Ascending aorta (tissue), 2 donors: ENCODE measurements at regions not wholly inside any gene's neighbourhood (a gene's known extent, or its start where the extent isn't known, plus 50 kb on each side); places are given as distances from the start of the nearest gene placed in this dataset.

ENCODE experiments used
- DNase-seq, 2 donors: peaks; one replicate each; pipeline ENCODE4 v3.0.0-alpha.2; 2019; ENCODE audit warnings: low spot score in 2 of 2
- H3K27ac ChIP-seq, 2 donors: fragments of 200-600 bp; sonication (generic); one replicate each; pipeline ENCODE4 v1.5.1; 2016 to 2017; ENCODE audit warnings: mild to moderate bottlenecking in 1 of 2
- H3K27me3 ChIP-seq: fragments of 200-600 bp; sonication (generic); one replicate; pipeline ENCODE4 v1.5.1; 2017
- H3K36me3 ChIP-seq, 2 donors: fragments of 200-600 bp; sonication (generic); one replicate each; pipeline ENCODE4 v1.5.1; 2016
- H3K4me1 ChIP-seq, 2 donors: fragments of 200-600 bp; sonication (generic); one replicate each; pipeline ENCODE4 v1.5.1; 2016 to 2017; ENCODE audit warnings: mild to moderate bottlenecking in 1 of 2
- H3K4me3 ChIP-seq, 2 donors: fragments of 200-600 bp; sonication (generic); one replicate each; pipeline ENCODE4 v1.5.1; 2016 to 2017; ENCODE audit warnings: mild to moderate bottlenecking in 1 of 2
- H3K9me3 ChIP-seq, 2 donors: fragments of 200-600 bp; sonication (generic); one replicate each; pipeline ENCODE4 v1.5.1; 2016
- intact Hi-C: fragments of 100-400 bp; cut with DNase I; formaldehyde crosslinking; loops from one replicate; pipeline ENCODE4 v1.15.1; 2023
- TF ChIP-seq, protein P1 (sequence below), 3 experiments: fragments of 200-600 bp in 2 of 3; fragments of 450-650 bp in 1 of 3; sonication (generic) in 2 of 3; IDR thresholded peaks; one replicate each; pipeline ENCODE4 v1.5.1; 2016 to 2019; ENCODE audit warnings: antibody characterized with exemption in 3 of 3, mild to moderate bottlenecking in 1 of 3, moderate library complexity in 1 of 3

DNA sequence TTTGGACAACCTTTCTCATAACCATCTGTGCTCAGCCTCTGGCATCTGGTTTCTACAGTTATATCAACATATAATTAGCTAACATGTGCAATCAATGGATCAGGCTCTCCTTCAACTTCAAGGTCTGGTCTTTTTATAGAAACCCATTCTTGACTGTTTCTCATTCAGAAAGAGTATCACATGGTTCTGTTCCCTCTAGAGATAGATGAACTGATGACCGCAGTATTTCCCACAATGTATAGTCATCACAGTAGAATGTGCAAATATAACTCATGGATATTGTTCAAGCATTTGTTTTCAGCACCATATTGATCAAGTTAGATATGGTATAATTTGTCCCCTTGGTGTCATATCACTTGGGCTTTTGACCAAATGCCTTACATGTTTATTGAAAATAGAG, 656.2 kb downstream of the FRK start:
- Histone ChIP-seq H3K9me3 (no peaks in the 10 kb centered on the region), H3K4me3 (no peak overlapping the region), H3K36me3 (no peaks in the 10 kb centered on the region), H3K4me1 (no peaks in the 10 kb centered on the region), H3K27me3 (no peaks in the 10 kb centered on the region), H3K27ac (no peak overlapping the region)
- DNase-seq = no peak
- intact Hi-C loops = no loop called here
- TF ChIP-seq, protein P1, sequence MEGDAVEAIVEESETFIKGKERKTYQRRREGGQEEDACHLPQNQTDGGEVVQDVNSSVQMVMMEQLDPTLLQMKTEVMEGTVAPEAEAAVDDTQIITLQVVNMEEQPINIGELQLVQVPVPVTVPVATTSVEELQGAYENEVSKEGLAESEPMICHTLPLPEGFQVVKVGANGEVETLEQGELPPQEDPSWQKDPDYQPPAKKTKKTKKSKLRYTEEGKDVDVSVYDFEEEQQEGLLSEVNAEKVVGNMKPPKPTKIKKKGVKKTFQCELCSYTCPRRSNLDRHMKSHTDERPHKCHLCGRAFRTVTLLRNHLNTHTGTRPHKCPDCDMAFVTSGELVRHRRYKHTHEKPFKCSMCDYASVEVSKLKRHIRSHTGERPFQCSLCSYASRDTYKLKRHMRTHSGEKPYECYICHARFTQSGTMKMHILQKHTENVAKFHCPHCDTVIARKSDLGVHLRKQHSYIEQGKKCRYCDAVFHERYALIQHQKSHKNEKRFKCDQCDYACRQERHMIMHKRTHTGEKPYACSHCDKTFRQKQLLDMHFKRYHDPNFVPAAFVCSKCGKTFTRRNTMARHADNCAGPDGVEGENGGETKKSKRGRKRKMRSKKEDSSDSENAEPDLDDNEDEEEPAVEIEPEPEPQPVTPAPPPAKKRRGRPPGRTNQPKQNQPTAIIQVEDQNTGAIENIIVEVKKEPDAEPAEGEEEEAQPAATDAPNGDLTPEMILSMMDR (IDR thresholded peaks at IDR 0.05) = no peak

DNA sequence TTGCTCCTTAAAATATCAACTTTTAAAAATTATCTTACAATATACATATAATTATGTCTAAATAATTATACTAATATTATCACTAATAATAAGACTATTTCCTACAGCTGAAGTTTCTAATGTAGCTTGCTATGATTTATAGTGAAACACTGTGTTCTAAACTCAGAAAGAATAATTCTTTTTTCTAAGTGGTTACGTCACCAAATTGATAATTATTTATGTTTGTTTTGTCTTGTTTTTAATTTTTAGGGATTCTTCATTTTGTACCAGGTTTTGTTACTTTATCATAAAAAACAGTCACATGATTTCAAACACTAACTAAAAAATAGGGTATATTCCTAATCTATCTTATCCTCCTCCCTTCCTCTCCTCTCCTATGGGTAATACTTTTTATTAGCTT, 662.1 kb downstream of the FRK start:
- no peak for DNase-seq
- Histone ChIP-seq H3K4me1 (no peaks in the 10 kb centered on the region), H3K4me3 (no peak overlapping the region), H3K27ac (no peak overlapping the region), H3K27me3 (no peaks in the 10 kb centered on the region), H3K36me3 (no peaks in the 10 kb centered on the region), H3K9me3 (no peaks in the 10 kb centered on the region)
- intact Hi-C loops = no loop called here
- TF ChIP-seq, protein P1 (IDR thresholded peaks at IDR 0.05) = no peak

DNA sequence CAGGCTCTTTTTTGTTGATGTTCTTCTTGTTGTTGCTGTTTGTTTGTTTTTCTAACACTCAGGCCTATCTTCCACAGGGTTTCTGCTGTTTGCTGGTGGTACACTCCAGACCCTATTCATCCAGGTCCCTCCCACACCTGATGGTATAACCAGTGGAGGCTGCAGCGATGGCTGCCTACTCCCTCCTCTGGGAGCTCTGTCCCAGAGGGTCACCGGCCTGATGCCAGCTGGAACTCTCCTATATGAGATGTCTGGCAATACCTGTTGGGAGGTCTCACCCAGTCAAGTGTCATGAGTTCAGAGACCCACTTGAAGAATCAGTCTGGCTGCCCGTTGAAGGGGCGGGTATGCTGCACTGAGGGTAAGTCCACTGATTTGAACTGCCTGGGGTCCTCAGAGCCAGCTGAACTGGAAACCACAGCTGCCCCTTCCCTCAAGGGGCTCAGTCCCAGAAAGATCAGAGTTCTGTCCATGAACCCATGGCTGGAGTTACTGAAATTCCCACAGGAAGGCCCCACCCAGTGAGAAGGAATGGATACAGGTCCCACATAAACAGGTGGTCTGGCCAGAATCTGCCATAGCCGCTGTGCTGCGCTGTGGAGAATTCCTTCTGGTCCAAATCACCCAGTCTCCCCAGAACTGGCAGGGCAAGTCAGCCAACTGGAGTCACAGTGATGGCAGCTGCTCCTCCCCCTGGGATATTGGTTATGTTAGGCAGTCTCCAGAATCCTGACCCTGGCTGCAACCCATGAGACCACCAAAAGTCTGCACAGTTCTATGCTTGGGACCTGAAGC, 664.4 kb downstream of the FRK start:
- TF ChIP-seq, protein P1 (IDR thresholded peaks at IDR 0.05) = no peak
- Histone ChIP-seq H3K9me3 (peaks cover 0 to 5% of the 10 kb centered on the region in 2 donors), H3K27ac (no peak overlapping the region), H3K27me3 (no peaks in the 10 kb centered on the region), H3K4me3 (no peak overlapping the region), H3K4me1 (no peaks in the 10 kb centered on the region), H3K36me3 (no peaks in the 10 kb centered on the region)
- DNase-seq = no peak
- intact Hi-C loops = no loop called here

- TF ChIP-seq, protein P1 (IDR thresholded peaks at IDR 0.05) = no peak
- H3K27me3 ChIP-seq = no peaks in the 10 kb centered on the region
- no peaks in the 10 kb centered on the region for H3K36me3 ChIP-seq
- no peak for DNase-seq
- H3K4me3 ChIP-seq = no peak overlapping the region
- H3K9me3 ChIP-seq = peaks cover 0 to 5% of the 10 kb centered on the region in 2 donors
- intact Hi-C loops = no loop called here
- H3K27ac ChIP-seq = no peak overlapping the region
- H3K4me1 ChIP-seq = no peaks in the 10 kb centered on the region
These were observed 666.9 kb downstream of the FRK start for GRCh38 chr6:115393821-115394220.

DNA sequence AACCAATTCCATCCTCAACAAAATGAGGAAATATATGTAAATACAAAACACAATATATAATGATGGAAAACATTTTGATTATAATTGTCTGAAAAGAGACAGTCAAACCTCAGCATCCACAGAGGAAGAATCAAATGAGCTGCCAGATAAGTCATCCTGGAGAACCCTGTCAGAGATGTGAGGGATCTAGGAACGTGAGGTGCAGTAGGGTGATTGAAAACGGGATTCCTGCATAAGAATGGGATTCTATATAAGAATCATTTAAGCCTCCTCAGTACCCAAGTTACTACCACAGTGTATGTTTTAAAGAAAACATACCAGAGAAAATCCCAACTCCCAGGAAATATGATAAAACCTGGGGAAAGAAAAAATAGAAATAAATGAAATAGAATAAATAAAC, 690.5 kb downstream of the FRK start:
- TF ChIP-seq, protein P1 (IDR thresholded peaks at IDR 0.05) = no peak
- H3K9me3 ChIP-seq = no peaks in the 10 kb centered on the region
- H3K4me3 ChIP-seq = no peak overlapping the region
- no peaks in the 10 kb centered on the region for H3K4me1 ChIP-seq
- no peak overlapping the region for H3K27ac ChIP-seq
- intact Hi-C loops = no loop called here
- H3K36me3 ChIP-seq = no peaks in the 10 kb centered on the region
- H3K27me3 ChIP-seq = no peaks in the 10 kb centered on the region
- DNase-seq = no peak
